NB4 (cell line): ENCODE measurements at regions not wholly inside any gene's neighbourhood (a gene's known extent, or its start where the extent isn't known, plus 50 kb on each side); places are given as distances from the start of the nearest gene placed in this dataset.

Experiments used
- MYC ChIP-seq: IDR thresholded peaks from 2 replicates; pipeline ENCODE4 v1.6.1; 2011; ENCODE audit warnings: low read depth, low read length
- POLR2A ChIP-seq: IDR thresholded peaks from 2 replicates; pipeline ENCODE4 v1.6.1; 2011; ENCODE audit warnings: mild to moderate bottlenecking; ENCODE audit not compliant: insufficient read length; ENCODE audit errors: extremely low read depth
- TF ChIP-seq, protein P1 (sequence below): IDR thresholded peaks from one replicate; pipeline ENCODE4 v1.5.1; 2012; ENCODE audit warnings: low read depth, low read length
- TF ChIP-seq, protein P2 (sequence below): IDR thresholded peaks from 2 replicates; pipeline ENCODE4 v1.6.1; 2011; ENCODE audit warnings: low read depth, low read length

DNA sequence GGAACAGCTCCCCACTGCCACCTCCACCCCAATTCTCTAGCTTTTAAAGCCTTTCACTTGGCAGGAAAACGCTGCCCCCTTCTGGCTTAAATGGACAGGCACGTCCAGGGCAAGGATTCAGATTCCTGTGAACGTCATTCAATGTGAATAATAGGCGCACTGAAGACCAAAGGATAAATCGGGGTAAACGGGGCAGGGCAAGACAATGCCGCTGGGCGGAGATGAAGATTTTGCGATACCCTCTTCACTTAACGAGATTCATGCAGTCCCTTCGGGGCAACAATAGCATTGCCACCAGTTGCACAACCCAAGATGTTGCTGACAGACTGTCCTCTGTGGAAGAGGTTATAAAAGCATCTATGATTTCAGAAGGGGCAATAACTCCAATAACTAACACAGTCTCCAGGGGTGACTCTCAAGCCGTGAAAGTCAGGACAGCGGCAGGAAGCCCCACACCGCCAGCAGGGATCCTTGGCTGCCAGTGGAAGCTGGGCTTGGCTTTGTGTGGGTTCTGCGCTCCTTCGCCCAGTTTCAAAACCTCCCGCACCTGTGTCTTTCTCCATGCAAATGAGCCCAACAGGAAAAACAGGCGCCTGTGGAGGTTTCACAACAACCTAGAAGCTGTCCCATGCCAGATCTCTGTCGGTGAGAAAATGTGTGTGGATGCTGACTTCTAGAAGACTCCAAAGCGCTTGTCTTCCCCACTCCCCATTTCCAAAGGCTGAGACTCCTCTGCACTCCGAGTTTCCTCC lies 291.8 kb downstream of the BMP7 start:
- TF ChIP-seq, protein P1, sequence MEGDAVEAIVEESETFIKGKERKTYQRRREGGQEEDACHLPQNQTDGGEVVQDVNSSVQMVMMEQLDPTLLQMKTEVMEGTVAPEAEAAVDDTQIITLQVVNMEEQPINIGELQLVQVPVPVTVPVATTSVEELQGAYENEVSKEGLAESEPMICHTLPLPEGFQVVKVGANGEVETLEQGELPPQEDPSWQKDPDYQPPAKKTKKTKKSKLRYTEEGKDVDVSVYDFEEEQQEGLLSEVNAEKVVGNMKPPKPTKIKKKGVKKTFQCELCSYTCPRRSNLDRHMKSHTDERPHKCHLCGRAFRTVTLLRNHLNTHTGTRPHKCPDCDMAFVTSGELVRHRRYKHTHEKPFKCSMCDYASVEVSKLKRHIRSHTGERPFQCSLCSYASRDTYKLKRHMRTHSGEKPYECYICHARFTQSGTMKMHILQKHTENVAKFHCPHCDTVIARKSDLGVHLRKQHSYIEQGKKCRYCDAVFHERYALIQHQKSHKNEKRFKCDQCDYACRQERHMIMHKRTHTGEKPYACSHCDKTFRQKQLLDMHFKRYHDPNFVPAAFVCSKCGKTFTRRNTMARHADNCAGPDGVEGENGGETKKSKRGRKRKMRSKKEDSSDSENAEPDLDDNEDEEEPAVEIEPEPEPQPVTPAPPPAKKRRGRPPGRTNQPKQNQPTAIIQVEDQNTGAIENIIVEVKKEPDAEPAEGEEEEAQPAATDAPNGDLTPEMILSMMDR, result peak; percentile 85
- no peak for TF ChIP-seq POLR2A
- TF ChIP-seq, protein P2, sequence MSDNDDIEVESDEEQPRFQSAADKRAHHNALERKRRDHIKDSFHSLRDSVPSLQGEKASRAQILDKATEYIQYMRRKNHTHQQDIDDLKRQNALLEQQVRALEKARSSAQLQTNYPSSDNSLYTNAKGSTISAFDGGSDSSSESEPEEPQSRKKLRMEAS, result no peak
- no peak for TF ChIP-seq MYC
